ENCODE measurements at regions not wholly inside any gene's neighbourhood (a gene's known extent, or its start where the extent isn't known, plus 50 kb on each side); places are given as distances from the start of the nearest gene placed in this dataset.

DNA sequence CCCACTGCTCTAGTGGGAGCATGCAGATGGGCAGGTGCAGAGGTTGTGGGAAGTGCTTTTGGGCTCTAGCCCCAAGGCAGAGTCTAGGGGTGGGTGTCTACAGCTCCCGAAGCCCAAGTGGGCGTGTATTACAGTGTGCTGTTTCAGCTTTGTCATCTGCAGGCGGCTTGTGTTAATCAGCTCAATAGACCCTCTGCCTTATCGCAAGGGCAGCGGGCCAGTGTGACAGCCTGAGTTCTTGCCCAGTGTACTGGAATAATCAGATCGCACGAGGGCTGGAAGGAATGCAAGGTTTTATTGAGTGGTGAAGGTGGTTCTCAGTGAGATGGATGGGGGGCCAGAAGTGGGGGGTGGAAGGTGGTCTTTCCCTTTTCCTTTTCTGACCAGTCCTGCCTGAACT is 529.4 kb upstream of the AMOT start:
- TF ChIP-seq, protein P1, sequence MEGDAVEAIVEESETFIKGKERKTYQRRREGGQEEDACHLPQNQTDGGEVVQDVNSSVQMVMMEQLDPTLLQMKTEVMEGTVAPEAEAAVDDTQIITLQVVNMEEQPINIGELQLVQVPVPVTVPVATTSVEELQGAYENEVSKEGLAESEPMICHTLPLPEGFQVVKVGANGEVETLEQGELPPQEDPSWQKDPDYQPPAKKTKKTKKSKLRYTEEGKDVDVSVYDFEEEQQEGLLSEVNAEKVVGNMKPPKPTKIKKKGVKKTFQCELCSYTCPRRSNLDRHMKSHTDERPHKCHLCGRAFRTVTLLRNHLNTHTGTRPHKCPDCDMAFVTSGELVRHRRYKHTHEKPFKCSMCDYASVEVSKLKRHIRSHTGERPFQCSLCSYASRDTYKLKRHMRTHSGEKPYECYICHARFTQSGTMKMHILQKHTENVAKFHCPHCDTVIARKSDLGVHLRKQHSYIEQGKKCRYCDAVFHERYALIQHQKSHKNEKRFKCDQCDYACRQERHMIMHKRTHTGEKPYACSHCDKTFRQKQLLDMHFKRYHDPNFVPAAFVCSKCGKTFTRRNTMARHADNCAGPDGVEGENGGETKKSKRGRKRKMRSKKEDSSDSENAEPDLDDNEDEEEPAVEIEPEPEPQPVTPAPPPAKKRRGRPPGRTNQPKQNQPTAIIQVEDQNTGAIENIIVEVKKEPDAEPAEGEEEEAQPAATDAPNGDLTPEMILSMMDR (IDR thresholded peaks at IDR 0.05; ENCODE audit: insufficient read depth, low read length, poor library complexity, severe bottlenecking): no peak
- no peak for TF ChIP-seq EZH2phosphoT487 (conservative IDR thresholded peaks at IDR 0.05; ENCODE audit: low read length)
